T-cell (primary cell): ENCODE measurements at regions not wholly inside any gene's neighbourhood (a gene's known extent, or its start where the extent isn't known, plus 50 kb on each side); places are given as distances from the start of the nearest gene placed in this dataset.

Source experiments
- ATAC-seq, 4 experiments: fragments of 200-7000 bp in 3 of 4; fragments of 150-1000 bp in 1 of 4; cut with Tn5 transposase; replicated peaks in 1 of 4; 1 replicate in 3 of 4; 2 replicates in 1 of 4; pipeline ENCODE4 v1.10.0; 2021; ENCODE audit warnings: moderate library complexity in 3 of 4, mild to moderate bottlenecking in 2 of 4, moderate number of reproducible peaks in 1 of 4
- CTCF ChIA-PET, 2 donors: fragments of 300-600 bp; sonication (Branson Sonifier 250); formaldehyde crosslinking; loops; one replicate each; lab custom pipeline; 2022; ENCODE audit warnings: antibody characterized with exemption in 2 of 2; lab: Charles Lee
- POLR2A ChIA-PET, 2 donors: fragments of 300-600 bp; sonication (Branson Sonifier 250); formaldehyde crosslinking; loops; one replicate each; lab custom pipeline; 2022; ENCODE audit warnings: antibody characterized with exemption in 2 of 2; lab: Charles Lee
- DNase-seq, 35 experiments: peaks; one replicate each; pipeline versions ENCODE4 v3.0.0 to v3.0.0-alpha.2; 2013 to 2023
- H3K27ac ChIP-seq: one replicate; pipeline ENCODE4 v1.5.1; 2013; ENCODE audit warnings: low read length
- H3K27me3 ChIP-seq, 2 experiments: replicated peaks in 1 of 2; 1 replicate in 1 of 2; 2 replicates in 1 of 2; pipeline versions ENCODE4 v1.6.1 to v1.7.0; 2013; ENCODE audit warnings: low read length in 1 of 2, mixed read lengths in 1 of 2; ENCODE audit not compliant: control insufficient read depth in 2 of 2, insufficient read depth in 2 of 2; ENCODE audit errors: extremely low read depth in 1 of 2
- H3K36me3 ChIP-seq, 2 donors: 1 replicate in 1 of 2; 2 replicates in 1 of 2; pipeline versions ENCODE4 v1.6.1 to v1.7.0; 2013; ENCODE audit warnings: low read length in 1 of 2; ENCODE audit not compliant: control insufficient read depth in 2 of 2, insufficient read depth in 1 of 2; ENCODE audit errors: extremely low read depth in 1 of 2
- H3K4me1 ChIP-seq, 2 experiments: 1 replicate in 1 of 2; 2 replicates in 1 of 2; pipeline versions ENCODE4 v1.6.1 to v1.7.0; 2013; ENCODE audit warnings: low read length in 2 of 2, mixed read lengths in 1 of 2; ENCODE audit not compliant: insufficient read depth in 2 of 2, control insufficient read depth in 1 of 2; ENCODE audit errors: extremely low read depth in 1 of 2
- H3K4me3 ChIP-seq, 2 donors: 1 replicate in 1 of 2; 2 replicates in 1 of 2; pipeline versions ENCODE4 v1.5.1 to v1.7.0; 2013; ENCODE audit warnings: mild to moderate bottlenecking in 2 of 2, low read length in 1 of 2, moderate library complexity in 1 of 2; ENCODE audit not compliant: control insufficient read depth in 1 of 2; ENCODE audit errors: extremely low read depth in 1 of 2
- H3K9me3 ChIP-seq: 2 replicates; pipeline ENCODE4 v1.7.0; 2013
- H3K27ac Mint-ChIP-seq, 2 donors: one replicate each; pipeline ENCODE4 v1.8.0; 2020 to 2021; ENCODE audit warnings: mild to moderate bottlenecking in 2 of 2, mixed read lengths in 2 of 2
- H3K27me3 Mint-ChIP-seq, 2 donors: one replicate each; pipeline ENCODE4 v1.8.0; 2021 to 2022; ENCODE audit warnings: mixed read lengths in 2 of 2
- H3K36me3 Mint-ChIP-seq: one replicate; pipeline ENCODE4 v1.8.0; 2021; ENCODE audit warnings: mixed read lengths
- H3K4me1 Mint-ChIP-seq, 3 donors: one replicate each; pipeline ENCODE4 v1.8.0; 2020 to 2022; ENCODE audit warnings: mixed read lengths in 3 of 3, mild to moderate bottlenecking in 1 of 3
- H3K4me3 Mint-ChIP-seq, 3 donors: one replicate each; pipeline ENCODE4 v1.8.0; 2020 to 2022; ENCODE audit warnings: mild to moderate bottlenecking in 3 of 3, mixed read lengths in 3 of 3, moderate library complexity in 3 of 3
- H3K9me3 Mint-ChIP-seq, 3 donors: one replicate each; pipeline ENCODE4 v1.8.0; 2020 to 2022; ENCODE audit warnings: mixed read lengths in 3 of 3
- WGBS: methylation state at CpG from one replicate; pipeline ENCODE4 v1.1.5; 2013; ENCODE audit warnings: missing lambda C conversion rate; ENCODE audit not compliant: insufficient coverage; 5-methylcytosine and 5-hydroxymethylcytosine counted together

DNA sequence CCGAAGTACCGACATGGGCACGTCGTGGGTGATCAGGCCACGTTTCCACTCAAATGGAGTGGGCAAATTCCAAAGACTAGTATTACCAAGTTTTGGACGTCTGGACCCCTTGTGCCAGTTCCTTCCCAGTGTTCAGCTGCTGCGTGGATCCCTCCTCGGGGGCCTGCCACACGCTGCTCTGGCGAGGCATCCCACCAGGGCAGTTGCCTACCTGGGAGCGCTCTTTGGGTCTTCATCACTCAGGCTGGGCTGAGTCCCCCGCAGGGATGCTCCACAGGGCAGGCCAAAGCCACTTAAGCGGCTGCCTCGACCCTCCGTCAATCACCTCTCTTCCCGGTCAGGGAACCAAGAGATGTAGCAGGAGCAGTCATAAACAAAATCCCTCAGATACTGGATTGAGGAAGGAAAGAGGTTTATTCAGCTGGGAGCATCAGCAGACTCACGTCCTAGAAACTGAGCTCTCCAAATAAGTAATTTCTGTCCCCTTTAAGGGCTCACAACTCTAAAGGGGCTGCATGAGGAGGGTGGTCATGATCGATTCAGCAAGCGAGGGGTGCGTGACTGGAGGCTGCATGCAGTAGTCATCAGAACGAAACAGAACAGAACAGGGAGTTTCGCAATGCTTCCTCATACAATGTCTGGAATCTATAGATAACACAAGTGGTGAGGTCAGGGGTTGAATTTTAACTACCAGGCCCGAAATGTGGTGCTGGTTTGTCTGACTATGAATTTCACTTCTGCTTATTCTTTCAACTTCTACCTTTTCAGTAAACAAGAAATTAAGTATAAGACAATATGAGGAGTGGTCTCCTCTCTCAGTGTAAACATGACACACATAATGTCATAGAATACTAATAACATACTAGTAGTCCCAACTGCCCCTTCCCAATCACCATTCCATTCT lies 998.6 kb upstream of the NCAM2 start:
- no peaks in the 10 kb centered on the region for H3K9me3 ChIP-seq
- no peaks in the 10 kb centered on the region for H3K27me3 Mint-ChIP-seq
- no peaks in the 10 kb centered on the region for H3K4me1 Mint-ChIP-seq
- H3K4me1 ChIP-seq, result no peaks in the 10 kb centered on the region
- no peak overlapping the region for H3K4me3 Mint-ChIP-seq
- ChIA-PET POLR2A (no interaction called here), CTCF (no interaction called here)
- H3K4me3 ChIP-seq, result no peak overlapping the region
- H3K27ac ChIP-seq, result no peak overlapping the region
- 91% methylated on average over 12 of the region's 23 CpGs for WGBS
- peaks cover 5 to 12% (median 7%) of the 10 kb centered on the region in 3 donors for H3K9me3 Mint-ChIP-seq
- H3K27ac Mint-ChIP-seq, result no peak overlapping the region
- no peaks in the 10 kb centered on the region for H3K36me3 Mint-ChIP-seq
- no peak for DNase-seq
- no peaks in the 10 kb centered on the region for H3K27me3 ChIP-seq
- H3K36me3 ChIP-seq, result no peaks in the 10 kb centered on the region
- ATAC-seq, result no peak

DNA sequence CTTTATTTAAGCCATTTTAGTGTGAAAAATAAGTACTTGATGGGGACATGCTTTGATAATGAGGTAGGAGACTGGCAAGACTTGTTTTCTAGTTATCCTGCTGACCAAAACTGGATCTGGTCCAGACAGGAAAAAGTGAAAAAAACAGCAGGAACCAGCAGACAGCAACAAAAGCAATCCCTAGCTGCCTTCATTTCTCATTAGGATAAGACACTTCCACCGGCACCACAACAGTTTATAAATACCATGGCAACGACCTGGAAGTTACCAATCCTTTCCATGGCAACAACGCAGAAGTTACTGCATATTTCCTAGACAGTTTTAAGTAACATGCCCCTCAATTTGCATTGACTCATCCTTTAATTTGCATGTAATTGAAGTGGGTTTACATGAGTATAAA lies 993.8 kb upstream of the NCAM2 start:
- Mint-ChIP-seq H3K4me1 (no peaks in the 10 kb centered on the region), H3K36me3 (no peaks in the 10 kb centered on the region), H3K27me3 (no peaks in the 10 kb centered on the region), H3K4me3 (no peak overlapping the region), H3K9me3 (peaks cover 4 to 12% (median 5%) of the 10 kb centered on the region in 3 donors), H3K27ac (no peak overlapping the region)
- Histone ChIP-seq H3K27ac (no peak overlapping the region), H3K4me3 (no peak overlapping the region), H3K9me3 (no peaks in the 10 kb centered on the region), H3K36me3 (no peaks in the 10 kb centered on the region), H3K27me3 (no peaks in the 10 kb centered on the region), H3K4me1 (no peaks in the 10 kb centered on the region)
- ChIA-PET POLR2A (no interaction called here), CTCF (no interaction called here)
- ATAC-seq, result no peak
- DNase-seq, result no peak
- 73% methylated on average over 2 of the region's 3 CpGs for WGBS

DNA sequence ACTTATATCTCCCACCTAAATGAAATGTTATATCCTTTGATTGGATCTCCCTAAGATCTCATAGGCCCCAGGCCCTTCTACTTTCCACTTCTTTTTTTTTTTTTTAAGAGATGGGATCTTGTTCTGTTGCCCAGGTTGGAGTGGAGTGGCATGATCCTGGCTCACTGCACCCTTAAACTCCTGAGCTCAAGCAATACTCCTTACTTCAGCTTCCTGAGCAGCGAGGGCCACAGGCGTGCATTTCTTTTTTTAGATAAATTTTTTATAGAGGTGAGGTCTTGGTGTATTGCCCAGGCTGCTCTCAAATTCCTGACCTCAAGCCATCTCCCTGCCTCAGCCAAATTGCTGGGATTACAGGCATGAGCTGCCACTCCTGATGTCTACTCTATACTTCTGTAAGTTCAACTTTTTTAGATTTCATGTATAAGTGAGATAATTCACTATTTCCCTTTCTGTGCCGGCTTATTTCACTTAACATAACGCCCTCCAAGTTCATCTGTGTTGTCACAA lies 987.5 kb upstream of the NCAM2 start:
- Mint-ChIP-seq H3K36me3 (no peaks in the 10 kb centered on the region), H3K27ac (no peak overlapping the region), H3K27me3 (no peaks in the 10 kb centered on the region), H3K4me1 (no peaks in the 10 kb centered on the region), H3K4me3 (no peak overlapping the region), H3K9me3 (peaks cover 5 to 14% (median 13%) of the 10 kb centered on the region in 3 donors)
- no peaks in the 10 kb centered on the region for H3K4me1 ChIP-seq
- no peaks in the 10 kb centered on the region for H3K36me3 ChIP-seq
- WGBS, result no CpG with 5 or more reads among the region's 4 CpGs
- ChIA-PET CTCF (no interaction called here), POLR2A (no interaction called here)
- DNase-seq, result no peak
- H3K9me3 ChIP-seq, result no peaks in the 10 kb centered on the region
- H3K4me3 ChIP-seq, result no peak overlapping the region
- no peak for ATAC-seq
- H3K27me3 ChIP-seq, result no peaks in the 10 kb centered on the region
- H3K27ac ChIP-seq, result no peak overlapping the region

GRCh38 chr21:20013851-20014250 lies 984.4 kb upstream of the NCAM2 start:
- no peak for ATAC-seq
- no peaks in the 10 kb centered on the region for H3K27me3 Mint-ChIP-seq

DNA sequence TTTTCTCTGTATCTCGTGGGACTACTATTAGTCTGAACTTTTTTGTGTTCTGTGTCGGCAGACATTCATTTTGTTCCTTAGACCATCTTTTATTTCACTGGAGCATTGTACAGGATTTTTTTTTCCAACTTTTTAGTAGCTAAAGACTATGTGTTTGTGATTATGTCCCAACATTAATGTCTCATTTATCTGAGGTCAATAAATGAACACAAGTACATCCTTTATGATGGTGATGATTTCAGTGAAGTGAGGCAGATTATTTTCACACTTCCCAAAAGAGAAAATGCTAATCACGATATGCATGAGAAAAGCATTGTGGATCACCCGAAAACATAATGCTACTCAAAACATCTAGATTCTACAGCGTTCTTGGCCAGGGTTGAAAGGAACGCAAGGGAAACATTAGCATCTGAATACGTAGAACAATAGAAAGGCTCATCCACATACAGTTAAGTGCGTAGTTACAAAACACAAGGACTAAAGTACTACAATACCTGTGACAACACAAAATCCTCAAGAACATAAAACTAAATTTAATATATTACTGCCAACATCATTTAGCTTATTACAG lies 981.7 kb upstream of the NCAM2 start:
- Mint-ChIP-seq H3K9me3 (peaks cover 7 to 14% (median 14%) of the 10 kb centered on the region in 3 donors), H3K27me3 (no peaks in the 10 kb centered on the region), H3K27ac (no peak overlapping the region), H3K36me3 (no peaks in the 10 kb centered on the region), H3K4me1 (no peaks in the 10 kb centered on the region), H3K4me3 (no peak overlapping the region)
- Histone ChIP-seq H3K36me3 (no peaks in the 10 kb centered on the region), H3K4me1 (no peaks in the 10 kb centered on the region), H3K27ac (no peak overlapping the region), H3K4me3 (no peak overlapping the region), H3K27me3 (no peaks in the 10 kb centered on the region), H3K9me3 (no peaks in the 10 kb centered on the region)
- ChIA-PET POLR2A (no interaction called here), CTCF (no interaction called here)
- WGBS, result 95% methylated on average over 3 of the region's 8 CpGs
- ATAC-seq (no peak), DNase-seq (no peak)

More at GRCh38 chr21:20013851-20014250, 984.4 kb upstream of the NCAM2 start:
- Histone ChIP-seq H3K27ac (no peak overlapping the region), H3K36me3 (no peaks in the 10 kb centered on the region), H3K4me1 (no peaks in the 10 kb centered on the region), H3K9me3 (no peaks in the 10 kb centered on the region), H3K27me3 (no peaks in the 10 kb centered on the region), H3K4me3 (no peak overlapping the region)
- WGBS, result no CpG with 5 or more reads among the region's 1 CpG
- peaks cover 6 to 17% (median 12%) of the 10 kb centered on the region in 3 donors for H3K9me3 Mint-ChIP-seq
- H3K4me3 Mint-ChIP-seq, result no peak overlapping the region
- H3K4me1 Mint-ChIP-seq, result no peaks in the 10 kb centered on the region
- no peak for DNase-seq
- no peaks in the 10 kb centered on the region for H3K36me3 Mint-ChIP-seq
- POLR2A ChIA-PET, result no interaction called here
- H3K27ac Mint-ChIP-seq, result no peak overlapping the region
- CTCF ChIA-PET, result interaction anchor here in 1 of 2 donors (0.6 kb wide), 1 partner anchor 1901 kb away, joined by 3 read pairs; no protein-coding TSS in a partner anchor

- Histone ChIP-seq H3K36me3 (no peaks in the 10 kb centered on the region), H3K4me3 (no peak overlapping the region), H3K4me1 (no peaks in the 10 kb centered on the region), H3K27ac (no peak overlapping the region), H3K9me3 (no peaks in the 10 kb centered on the region), H3K27me3 (no peaks in the 10 kb centered on the region)
- 73% methylated on average over 5 of the region's 6 CpGs for WGBS
- H3K4me1 Mint-ChIP-seq, result no peaks in the 10 kb centered on the region
- CTCF ChIA-PET, result no interaction called here
- POLR2A ChIA-PET, result no interaction called here
- no peak overlapping the region for H3K27ac Mint-ChIP-seq
- no peaks in the 10 kb centered on the region for H3K36me3 Mint-ChIP-seq
- ATAC-seq (no peak), DNase-seq (no peak)
- peaks cover 9 to 13% (median 11%) of the 10 kb centered on the region in 3 donors for H3K9me3 Mint-ChIP-seq
- no peaks in the 10 kb centered on the region for H3K27me3 Mint-ChIP-seq
- H3K4me3 Mint-ChIP-seq, result no peak overlapping the region
Observed at GRCh38 chr21:20020026-20020425, 978.2 kb upstream of the NCAM2 start.
